ENCODE measurements at regions not wholly inside any gene's neighbourhood (a gene's known extent, or its start where the extent isn't known, plus 50 kb on each side); places are given as distances from the start of the nearest gene placed in this dataset.

- no peaks in the 10 kb centered on the region for H3K36me3 Mint-ChIP-seq (ENCODE audit: low read depth, unreplicated experiment)
- no peak for DNase-seq (ENCODE audit: low spot score)
- no peak overlapping the region for H3K4me3 Mint-ChIP-seq (ENCODE audit: unreplicated experiment)
- H3K4me1 Mint-ChIP-seq (ENCODE audit: unreplicated experiment), result peaks cover 17% of the 10 kb centered on the region
- no peaks in the 10 kb centered on the region for H3K27me3 Mint-ChIP-seq (ENCODE audit: unreplicated experiment)
- H3K27ac Mint-ChIP-seq (ENCODE audit: unreplicated experiment), result no peak overlapping the region
- TF ChIP-seq CTCF (IDR thresholded peaks at IDR 0.05; ENCODE audit: unreplicated experiment), result no peak
- no peaks in the 10 kb centered on the region for H3K9me3 Mint-ChIP-seq (ENCODE audit: unreplicated experiment)
These were observed 234.6 kb downstream of the EBLN2 start for GRCh38 chr3:73295876-73296635.

GRCh38 chr3:73296859-73297258 is 235.4 kb downstream of the EBLN2 start:
- no peak for TF ChIP-seq CTCF (IDR thresholded peaks at IDR 0.05; ENCODE audit: unreplicated experiment)
- H3K36me3 Mint-ChIP-seq (ENCODE audit: low read depth, unreplicated experiment), result no peaks in the 10 kb centered on the region
- no peak overlapping the region for H3K27ac Mint-ChIP-seq (ENCODE audit: unreplicated experiment)
- DNase-seq (ENCODE audit: low spot score), result no peak
- peaks cover 18% of the 10 kb centered on the region for H3K4me1 Mint-ChIP-seq (ENCODE audit: unreplicated experiment)
- H3K27me3 Mint-ChIP-seq (ENCODE audit: unreplicated experiment), result peaks cover 1% of the 10 kb centered on the region
- no peaks in the 10 kb centered on the region for H3K9me3 Mint-ChIP-seq (ENCODE audit: unreplicated experiment)
- no peak overlapping the region for H3K4me3 Mint-ChIP-seq (ENCODE audit: unreplicated experiment)

GRCh38 chr3:73298243-73299183 is 237.1 kb downstream of the EBLN2 start:
- peaks cover 18% of the 10 kb centered on the region for H3K4me1 Mint-ChIP-seq (ENCODE audit: unreplicated experiment)
- H3K27ac Mint-ChIP-seq (ENCODE audit: unreplicated experiment), result no peak overlapping the region
- H3K36me3 Mint-ChIP-seq (ENCODE audit: low read depth, unreplicated experiment), result no peaks in the 10 kb centered on the region
- no peak for DNase-seq (ENCODE audit: low spot score)
- no peaks in the 10 kb centered on the region for H3K9me3 Mint-ChIP-seq (ENCODE audit: unreplicated experiment)
- peaks cover 2% of the 10 kb centered on the region for H3K27me3 Mint-ChIP-seq (ENCODE audit: unreplicated experiment)
- H3K4me3 Mint-ChIP-seq (ENCODE audit: unreplicated experiment), result no peak overlapping the region
- no peak for TF ChIP-seq CTCF (IDR thresholded peaks at IDR 0.05; ENCODE audit: unreplicated experiment)

GRCh38 chr3:73299184-73299691 is 237.8 kb downstream of the EBLN2 start:
- Mint-ChIP-seq H3K4me1 (ENCODE audit: unreplicated experiment) (peaks cover 18% of the 10 kb centered on the region), H3K36me3 (ENCODE audit: low read depth, unreplicated experiment) (no peaks in the 10 kb centered on the region), H3K27ac (ENCODE audit: unreplicated experiment) (no peak overlapping the region), H3K27me3 (ENCODE audit: unreplicated experiment) (peaks cover 2% of the 10 kb centered on the region), H3K4me3 (ENCODE audit: unreplicated experiment) (no peak overlapping the region), H3K9me3 (ENCODE audit: unreplicated experiment) (no peaks in the 10 kb centered on the region)
- no peak for TF ChIP-seq CTCF (IDR thresholded peaks at IDR 0.05; ENCODE audit: unreplicated experiment)
- no peak for DNase-seq (ENCODE audit: low spot score)

All from endothelial cell (in vitro differentiated cells).